Esophagus (tissue), 2 donors: ENCODE measurements at regions not wholly inside any gene's neighbourhood (a gene's known extent, or its start where the extent isn't known, plus 50 kb on each side); places are given as distances from the start of the nearest gene placed in this dataset.

ENCODE experiments used
- H3K27ac ChIP-seq, 2 donors: one replicate each; pipeline ENCODE4 v1.5.1; 2013; ENCODE audit warnings: low read depth in 2 of 2, mild to moderate bottlenecking in 2 of 2, inconsistent platforms in 1 of 2, low read length in 1 of 2, moderate library complexity in 1 of 2
- H3K27me3 ChIP-seq, 2 donors: one replicate each; pipeline ENCODE4 v1.6.1; 2013; ENCODE audit warnings: low read length in 2 of 2, control low read depth in 1 of 2, mild to moderate bottlenecking in 1 of 2; ENCODE audit not compliant: insufficient read depth in 2 of 2, control insufficient read depth in 1 of 2
- H3K36me3 ChIP-seq, 2 donors: one replicate each; pipeline ENCODE4 v1.6.1; 2013; ENCODE audit warnings: low read length in 1 of 2; ENCODE audit not compliant: control insufficient read depth in 2 of 2, insufficient read depth in 2 of 2
- H3K4me1 ChIP-seq, 2 donors: one replicate each; pipeline ENCODE4 v1.6.1; 2013; ENCODE audit warnings: low read length in 1 of 2; ENCODE audit not compliant: control insufficient read depth in 2 of 2, insufficient read depth in 2 of 2
- H3K4me3 ChIP-seq, 2 donors: one replicate each; pipeline ENCODE4 v1.5.1; 2013; ENCODE audit warnings: low read length in 2 of 2, mild to moderate bottlenecking in 2 of 2, low read depth in 1 of 2, moderate library complexity in 1 of 2
- H3K9me3 ChIP-seq, 2 donors: one replicate each; pipeline ENCODE4 v1.6.1; 2013; ENCODE audit warnings: mild to moderate bottlenecking in 2 of 2, low read depth in 1 of 2, low read length in 1 of 2, moderate library complexity in 1 of 2; ENCODE audit not compliant: control insufficient read depth in 2 of 2, insufficient read depth in 1 of 2
- WGBS, 2 donors: extraction: QIAGEN DNeasy Blood & Tissue Kit; methylation state at CpG; one replicate each; pipeline ENCODE4 v1.1.7; 2013; 5-methylcytosine and 5-hydroxymethylcytosine counted together
- donor health status: healthy with polysubstance abuse.
- donor health status: Bipolar disorder and iron deficiency.

GRCh38 chr16:65641049-65641761, 519.3 kb upstream of the CDH11 start:
- WGBS, 2 donors = 74 to 75% methylated on average over 3 of the region's 3 CpGs
- Histone ChIP-seq H3K27ac (no peak overlapping the region), H3K4me3 (no peak overlapping the region), H3K9me3 (no peaks in the 10 kb centered on the region), H3K36me3 (no peaks in the 10 kb centered on the region), H3K27me3 (peaks cover 0 to 2% of the 10 kb centered on the region in 2 donors), H3K4me1 (no peaks in the 10 kb centered on the region)

GRCh38 chr16:65634833-65635232, 513.0 kb upstream of the CDH11 start:
- no peak overlapping the region for H3K4me3 ChIP-seq
- H3K9me3 ChIP-seq = no peaks in the 10 kb centered on the region
- no peak overlapping the region for H3K27ac ChIP-seq
- H3K36me3 ChIP-seq = no peaks in the 10 kb centered on the region
- WGBS, 2 donors = 94 to 97% methylated on average over 1 of the region's 1 CpG
- no peaks in the 10 kb centered on the region for H3K4me1 ChIP-seq
- no peaks in the 10 kb centered on the region for H3K27me3 ChIP-seq

GRCh38 chr16:65634291-65634690, 512.4 kb upstream of the CDH11 start:
- Histone ChIP-seq H3K27me3 (no peaks in the 10 kb centered on the region), H3K27ac (no peak overlapping the region), H3K4me1 (no peaks in the 10 kb centered on the region), H3K4me3 (no peak overlapping the region), H3K36me3 (no peaks in the 10 kb centered on the region), H3K9me3 (no peaks in the 10 kb centered on the region)
- WGBS, 2 donors = 70 to 79% methylated on average over 5 of the region's 5 CpGs

- Histone ChIP-seq H3K9me3 (no peaks in the 10 kb centered on the region), H3K27ac (no peak overlapping the region), H3K4me1 (no peaks in the 10 kb centered on the region), H3K4me3 (no peak overlapping the region), H3K27me3 (no peaks in the 10 kb centered on the region), H3K36me3 (no peaks in the 10 kb centered on the region)
- WGBS, 2 donors = 62 to 77% methylated on average over 2 of the region's 2 CpGs
Measured at GRCh38 chr16:65624666-65625065, 502.8 kb upstream of the CDH11 start.

GRCh38 chr16:65624229-65624628, 502.4 kb upstream of the CDH11 start:
- 75 to 85% methylated on average over 2 of the region's 2 CpGs for WGBS, 2 donors
- Histone ChIP-seq H3K27me3 (no peaks in the 10 kb centered on the region), H3K9me3 (no peaks in the 10 kb centered on the region), H3K36me3 (no peaks in the 10 kb centered on the region), H3K27ac (no peak overlapping the region), H3K4me3 (no peak overlapping the region), H3K4me1 (no peaks in the 10 kb centered on the region)

- H3K27me3 ChIP-seq = no peaks in the 10 kb centered on the region
- no peaks in the 10 kb centered on the region for H3K9me3 ChIP-seq
- WGBS, 2 donors = 84 to 91% methylated on average over 4 of the region's 4 CpGs
- no peaks in the 10 kb centered on the region for H3K4me1 ChIP-seq
- H3K36me3 ChIP-seq = no peaks in the 10 kb centered on the region
- no peak overlapping the region for H3K4me3 ChIP-seq
- H3K27ac ChIP-seq = no peak overlapping the region
Measured at GRCh38 chr16:65622871-65623270, 501.0 kb upstream of the CDH11 start.

GRCh38 chr16:65622151-65622550, 500.3 kb upstream of the CDH11 start:
- Histone ChIP-seq H3K27me3 (no peaks in the 10 kb centered on the region), H3K36me3 (no peaks in the 10 kb centered on the region), H3K4me1 (no peaks in the 10 kb centered on the region), H3K27ac (no peak overlapping the region), H3K4me3 (no peak overlapping the region), H3K9me3 (no peaks in the 10 kb centered on the region)
- 90 to 94% methylated on average over 5 of the region's 5 CpGs for WGBS, 2 donors

- no peaks in the 10 kb centered on the region for H3K36me3 ChIP-seq
- no peaks in the 10 kb centered on the region for H3K27me3 ChIP-seq
- no peaks in the 10 kb centered on the region for H3K4me1 ChIP-seq
- H3K4me3 ChIP-seq = no peak overlapping the region
- no peak overlapping the region for H3K27ac ChIP-seq
- WGBS, 2 donors = 80 to 81% methylated on average over 3 of the region's 3 CpGs
- no peaks in the 10 kb centered on the region for H3K9me3 ChIP-seq
Measured at GRCh38 chr16:65621640-65622039, 499.8 kb upstream of the CDH11 start.

- Histone ChIP-seq H3K4me3 (no peak overlapping the region), H3K27ac (no peak overlapping the region), H3K4me1 (no peaks in the 10 kb centered on the region), H3K9me3 (no peaks in the 10 kb centered on the region), H3K36me3 (no peaks in the 10 kb centered on the region), H3K27me3 (no peaks in the 10 kb centered on the region)
- WGBS, 2 donors = 47 to 53% methylated on average over 3 of the region's 3 CpGs
Measured at GRCh38 chr16:65619606-65620005, 497.7 kb upstream of the CDH11 start.

GRCh38 chr16:65618931-65619330, 497.1 kb upstream of the CDH11 start:
- WGBS, 2 donors = 47 to 48% methylated on average over 1 of the region's 1 CpG
- Histone ChIP-seq H3K36me3 (no peaks in the 10 kb centered on the region), H3K4me1 (no peaks in the 10 kb centered on the region), H3K9me3 (no peaks in the 10 kb centered on the region), H3K4me3 (no peak overlapping the region), H3K27me3 (no peaks in the 10 kb centered on the region), H3K27ac (no peak overlapping the region)
